ENCODE measurements at regions not wholly inside any gene's neighbourhood (a gene's known extent, or its start where the extent isn't known, plus 50 kb on each side); places are given as distances from the start of the nearest gene placed in this dataset.

GRCh38 chr18:56412951-56413350 is 225.4 kb downstream of the TXNL1 start:
- TF ChIP-seq GATA2 (IDR thresholded peaks at IDR 0.05; ENCODE audit: low read depth, low read length) (no peak), GATA3 (IDR thresholded peaks at IDR 0.05; ENCODE audit: low read depth, low read length) (no peak)

All from SH-SY5Y (cell line).